ENCODE measurements at regions not wholly inside any gene's neighbourhood (a gene's known extent, or its start where the extent isn't known, plus 50 kb on each side); places are given as distances from the start of the nearest gene placed in this dataset.

DNA sequence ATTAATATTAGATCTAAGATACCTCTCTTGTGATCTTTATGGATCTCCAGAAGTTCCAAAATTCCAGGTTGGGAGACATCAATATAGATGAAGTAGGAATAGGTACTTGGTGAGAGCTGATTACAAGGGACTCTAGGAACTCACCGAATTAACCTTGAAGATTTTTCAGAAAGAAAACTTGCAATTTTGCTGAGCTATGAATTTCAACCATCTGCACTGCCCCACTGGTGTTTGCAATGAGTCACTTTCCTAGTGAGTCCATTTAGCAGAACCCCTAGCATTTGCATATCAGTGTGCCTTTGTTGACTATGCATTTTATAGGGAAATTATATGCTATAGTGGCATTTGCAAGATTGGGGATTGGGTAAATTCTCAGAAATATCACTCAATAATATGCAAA is 122.0 kb downstream of the CTNND1 start:
- TF ChIP-seq, protein P1, sequence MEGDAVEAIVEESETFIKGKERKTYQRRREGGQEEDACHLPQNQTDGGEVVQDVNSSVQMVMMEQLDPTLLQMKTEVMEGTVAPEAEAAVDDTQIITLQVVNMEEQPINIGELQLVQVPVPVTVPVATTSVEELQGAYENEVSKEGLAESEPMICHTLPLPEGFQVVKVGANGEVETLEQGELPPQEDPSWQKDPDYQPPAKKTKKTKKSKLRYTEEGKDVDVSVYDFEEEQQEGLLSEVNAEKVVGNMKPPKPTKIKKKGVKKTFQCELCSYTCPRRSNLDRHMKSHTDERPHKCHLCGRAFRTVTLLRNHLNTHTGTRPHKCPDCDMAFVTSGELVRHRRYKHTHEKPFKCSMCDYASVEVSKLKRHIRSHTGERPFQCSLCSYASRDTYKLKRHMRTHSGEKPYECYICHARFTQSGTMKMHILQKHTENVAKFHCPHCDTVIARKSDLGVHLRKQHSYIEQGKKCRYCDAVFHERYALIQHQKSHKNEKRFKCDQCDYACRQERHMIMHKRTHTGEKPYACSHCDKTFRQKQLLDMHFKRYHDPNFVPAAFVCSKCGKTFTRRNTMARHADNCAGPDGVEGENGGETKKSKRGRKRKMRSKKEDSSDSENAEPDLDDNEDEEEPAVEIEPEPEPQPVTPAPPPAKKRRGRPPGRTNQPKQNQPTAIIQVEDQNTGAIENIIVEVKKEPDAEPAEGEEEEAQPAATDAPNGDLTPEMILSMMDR (IDR thresholded peaks at IDR 0.05), result no peak
- no peak for TF ChIP-seq POLR2A (IDR thresholded peaks at IDR 0.05)
